Immature natural killer cell (primary cell): ENCODE measurements at regions not wholly inside any gene's neighbourhood (a gene's known extent, or its start where the extent isn't known, plus 50 kb on each side); places are given as distances from the start of the nearest gene placed in this dataset.

Experiments used
- DNase-seq, 3 donors: peaks; one replicate each; pipeline ENCODE4 v3.0.0; 2022; ENCODE audit warnings: mixed read lengths in 1 of 3
- H3K27ac Mint-ChIP-seq, 6 donors: one replicate each; pipeline ENCODE4 v1.8.0; 2020; ENCODE audit warnings: mixed read lengths in 6 of 6, mild to moderate bottlenecking in 5 of 6, inconsistent platforms in 4 of 6, moderate library complexity in 3 of 6
- H3K27me3 Mint-ChIP-seq, 3 donors: one replicate each; pipeline ENCODE4 v1.8.0; 2020 to 2021; ENCODE audit warnings: low read depth in 3 of 3, mild to moderate bottlenecking in 3 of 3, mixed read lengths in 3 of 3, moderate library complexity in 3 of 3, inconsistent platforms in 1 of 3
- H3K36me3 Mint-ChIP-seq, 3 donors: one replicate each; pipeline ENCODE4 v1.8.0; 2020; ENCODE audit warnings: mixed read lengths in 3 of 3, inconsistent platforms in 2 of 3, mild to moderate bottlenecking in 2 of 3
- H3K4me1 Mint-ChIP-seq, 2 donors: one replicate each; pipeline ENCODE4 v1.8.0; 2020; ENCODE audit warnings: inconsistent platforms in 2 of 2, mild to moderate bottlenecking in 2 of 2, mixed read lengths in 2 of 2, moderate library complexity in 1 of 2
- H3K4me3 Mint-ChIP-seq, 5 donors: one replicate each; pipeline ENCODE4 v1.8.0; 2020; ENCODE audit warnings: mild to moderate bottlenecking in 5 of 5, mixed read lengths in 5 of 5, inconsistent platforms in 3 of 5, moderate library complexity in 3 of 5
- H3K9me3 Mint-ChIP-seq, 6 donors: one replicate each; pipeline ENCODE4 v1.8.0; 2020; ENCODE audit warnings: mild to moderate bottlenecking in 6 of 6, mixed read lengths in 6 of 6, inconsistent platforms in 4 of 6, moderate library complexity in 3 of 6

- Mint-ChIP-seq H3K27me3 (peaks cover 5 to 19% (median 5%) of the 10 kb centered on the region in 3 donors), H3K27ac (no peak overlapping the region), H3K4me1 (no peaks in the 10 kb centered on the region), H3K36me3 (no peaks in the 10 kb centered on the region), H3K9me3 (peaks cover 0 to 2% (median 0%) of the 10 kb centered on the region in 6 donors), H3K4me3 (no peak overlapping the region)
- DNase-seq = no peak
Measured at GRCh38 chr10:128713874-128714570, 587.8 kb upstream of the MKI67 start.

- Mint-ChIP-seq H3K27me3 (peaks cover 5 to 14% (median 5%) of the 10 kb centered on the region in 3 donors), H3K36me3 (no peaks in the 10 kb centered on the region)
Measured at GRCh38 chr10:128714644-128715415, 588.6 kb upstream of the MKI67 start.

GRCh38 chr10:128716181-128716580 lies 590.0 kb upstream of the MKI67 start:
- Mint-ChIP-seq H3K9me3 (peaks cover 0 to 2% (median 0%) of the 10 kb centered on the region in 6 donors), H3K27me3 (peaks cover 2 to 14% (median 5%) of the 10 kb centered on the region in 3 donors), H3K4me3 (no peak overlapping the region), H3K4me1 (no peaks in the 10 kb centered on the region), H3K27ac (no peak overlapping the region), H3K36me3 (no peaks in the 10 kb centered on the region)
- DNase-seq = no peak

More at GRCh38 chr10:128714644-128715415, 588.6 kb upstream of the MKI67 start:
- no peak overlapping the region for H3K27ac Mint-ChIP-seq
- no peaks in the 10 kb centered on the region for H3K4me1 Mint-ChIP-seq
- DNase-seq = no peak
- H3K9me3 Mint-ChIP-seq = peaks cover 0 to 2% (median 0%) of the 10 kb centered on the region in 6 donors
- H3K4me3 Mint-ChIP-seq = no peak overlapping the region

- Mint-ChIP-seq H3K27ac (no peak overlapping the region), H3K9me3 (no peaks in the 10 kb centered on the region), H3K36me3 (no peaks in the 10 kb centered on the region), H3K27me3 (peaks cover 0 to 6% (median 1%) of the 10 kb centered on the region in 3 donors), H3K4me1 (peaks cover 4% of the 10 kb centered on the region in 2 donors), H3K4me3 (no peak overlapping the region)
- no peak for DNase-seq
Measured at GRCh38 chr10:128721963-128722445, 595.8 kb upstream of the MKI67 start.

- Mint-ChIP-seq H3K4me1 (peaks cover 4% of the 10 kb centered on the region in 2 donors), H3K36me3 (no peaks in the 10 kb centered on the region), H3K4me3 (no peak overlapping the region), H3K27me3 (peaks cover 0 to 4% (median 3%) of the 10 kb centered on the region in 3 donors), H3K27ac (no peak overlapping the region), H3K9me3 (no peaks in the 10 kb centered on the region)
- DNase-seq = no peak
Measured at GRCh38 chr10:128722947-128723346, 596.7 kb upstream of the MKI67 start.

GRCh38 chr10:128723631-128724205 lies 597.5 kb upstream of the MKI67 start:
- Mint-ChIP-seq H3K9me3 (peaks cover 0 to 2% (median 0%) of the 10 kb centered on the region in 6 donors), H3K27ac (no peak overlapping the region), H3K27me3 (peaks cover 0 to 4% (median 3%) of the 10 kb centered on the region in 3 donors), H3K4me1 (peaks cover 4% of the 10 kb centered on the region in 2 donors), H3K36me3 (no peaks in the 10 kb centered on the region), H3K4me3 (peak overlapping the region in 2 of 5 donors; percentile 25 to 52)
- DNase-seq = no peak

GRCh38 chr10:128725531-128725930 lies 599.3 kb upstream of the MKI67 start:
- Mint-ChIP-seq H3K9me3 (peaks cover 0 to 3% (median 0%) of the 10 kb centered on the region in 6 donors), H3K36me3 (no peaks in the 10 kb centered on the region), H3K4me1 (peaks cover 4% of the 10 kb centered on the region in 2 donors), H3K4me3 (no peak overlapping the region), H3K27ac (no peak overlapping the region), H3K27me3 (peaks cover 0 to 4% (median 3%) of the 10 kb centered on the region in 3 donors)
- no peak for DNase-seq

- H3K27ac Mint-ChIP-seq = no peak overlapping the region
- H3K36me3 Mint-ChIP-seq = no peaks in the 10 kb centered on the region
- H3K4me1 Mint-ChIP-seq = peaks cover 4% of the 10 kb centered on the region in 2 donors
- peaks cover 0 to 3% (median 0%) of the 10 kb centered on the region in 6 donors for H3K9me3 Mint-ChIP-seq
- DNase-seq = no peak
- H3K4me3 Mint-ChIP-seq = no peak overlapping the region
- H3K27me3 Mint-ChIP-seq = peaks cover 0 to 3% (median 3%) of the 10 kb centered on the region in 3 donors
Measured at GRCh38 chr10:128727114-128727513, 600.9 kb upstream of the MKI67 start.

GRCh38 chr10:128729910-128730420 lies 603.7 kb upstream of the MKI67 start:
- peaks cover 0 to 4% (median 4%) of the 10 kb centered on the region in 3 donors for H3K27me3 Mint-ChIP-seq
- H3K36me3 Mint-ChIP-seq = no peaks in the 10 kb centered on the region
- H3K4me1 Mint-ChIP-seq = no peaks in the 10 kb centered on the region
- peaks cover 0 to 3% (median 0%) of the 10 kb centered on the region in 6 donors for H3K9me3 Mint-ChIP-seq
- DNase-seq = no peak
- H3K4me3 Mint-ChIP-seq = no peak overlapping the region
- H3K27ac Mint-ChIP-seq = no peak overlapping the region

- Mint-ChIP-seq H3K36me3 (no peaks in the 10 kb centered on the region), H3K27ac (no peak overlapping the region), H3K9me3 (peaks cover 0 to 3% (median 0%) of the 10 kb centered on the region in 6 donors), H3K4me1 (no peaks in the 10 kb centered on the region), H3K27me3 (peaks cover 0 to 6% (median 4%) of the 10 kb centered on the region in 3 donors), H3K4me3 (no peak overlapping the region)
- DNase-seq = no peak
Measured at GRCh38 chr10:128730922-128731321, 604.7 kb upstream of the MKI67 start.

- H3K27ac Mint-ChIP-seq = no peak overlapping the region
- H3K27me3 Mint-ChIP-seq = peaks cover 0 to 3% (median 3%) of the 10 kb centered on the region in 3 donors
- no peaks in the 10 kb centered on the region for H3K36me3 Mint-ChIP-seq
- no peak overlapping the region for H3K4me3 Mint-ChIP-seq
- H3K4me1 Mint-ChIP-seq = no peaks in the 10 kb centered on the region
- no peaks in the 10 kb centered on the region for H3K9me3 Mint-ChIP-seq
- no peak for DNase-seq
Measured at GRCh38 chr10:128734161-128734560, 607.9 kb upstream of the MKI67 start.

GRCh38 chr10:128734734-128735133 lies 608.5 kb upstream of the MKI67 start:
- Mint-ChIP-seq H3K27me3 (peaks cover 0 to 4% (median 3%) of the 10 kb centered on the region in 3 donors), H3K9me3 (no peaks in the 10 kb centered on the region), H3K4me3 (no peak overlapping the region), H3K36me3 (no peaks in the 10 kb centered on the region), H3K4me1 (no peaks in the 10 kb centered on the region), H3K27ac (no peak overlapping the region)
- DNase-seq = no peak

GRCh38 chr10:128735996-128736395 lies 609.8 kb upstream of the MKI67 start:
- Mint-ChIP-seq H3K4me3 (no peak overlapping the region), H3K27ac (no peak overlapping the region), H3K4me1 (no peaks in the 10 kb centered on the region), H3K36me3 (no peaks in the 10 kb centered on the region), H3K9me3 (no peaks in the 10 kb centered on the region), H3K27me3 (peaks cover 0 to 12% (median 4%) of the 10 kb centered on the region in 3 donors)
- no peak for DNase-seq
